ENCODE measurements at regions not wholly inside any gene's neighbourhood (a gene's known extent, or its start where the extent isn't known, plus 50 kb on each side); places are given as distances from the start of the nearest gene placed in this dataset.

GRCh38 chr6:158908606-158909005 lies 89.4 kb upstream of the EZR start:
- ChIA-PET RAD21 (ENCODE audit: low non-redundant PET in 1 of 2, low total read pairs in 2 of 2, uncharacterized antibody in 2 of 2, unreplicated experiment in 2 of 2) (no interaction called here), POLR2A (interaction anchor here (0.7 kb wide), 1 partner anchor 39 kb away, joined by 3 read pairs; no protein-coding TSS in a partner anchor), CTCF (no interaction called here)
- H3K4me1 ChIP-seq (ENCODE audit: control insufficient read depth in 1 of 2, insufficient read depth in 2 of 2, low read length in 2 of 2): peaks cover 28 to 32% of the 10 kb centered on the region in 2 experiments
- no peaks in the 10 kb centered on the region for H3K36me3 ChIP-seq (ENCODE audit: control insufficient read depth in 1 of 2, insufficient read depth in 2 of 2, low read length in 2 of 2)
- no peaks in the 10 kb centered on the region for H3K27me3 ChIP-seq (ENCODE audit: insufficient read depth, low read length)
- H4K20me1 ChIP-seq (ENCODE audit: insufficient read depth): no peaks in the 10 kb centered on the region
- no peak overlapping the region for H3K4me3 ChIP-seq (replicated peaks in 1 of 2; ENCODE audit: low read depth in 1 of 2, low read length in 2 of 2)
- intact Hi-C loops (cut with micrococcal nuclease): no loop called here
- ATAC-seq (no peak), DNase-seq (ENCODE audit: low read depth, low spot score) (no peak)
- no peak overlapping the region for H3K9ac ChIP-seq (ENCODE audit: low read length)
- no peaks in the 10 kb centered on the region for H3K79me2 ChIP-seq (ENCODE audit: insufficient read depth, low read length)
- no peak overlapping the region for H3K4me2 ChIP-seq (ENCODE audit: low read length)
- no TSS peak for BruUV-seq (replicated peaks)
- H3K9me3 ChIP-seq (ENCODE audit: control insufficient read depth in 1 of 2, insufficient read depth in 1 of 2, low read depth in 1 of 2, low read length in 2 of 2): peaks cover 18 to 28% of the 10 kb centered on the region in 2 experiments; a peak in 3 of 4 replicates
- H3K9me2 ChIP-seq (ENCODE audit: insufficient read depth): no peaks in the 10 kb centered on the region
- H2AFZ ChIP-seq (ENCODE audit: low read depth, low read length, poor library complexity, severe bottlenecking): no peak overlapping the region
- no peak overlapping the region for H3K27ac ChIP-seq (ENCODE audit: low read depth, low read length)
- TF ChIP-seq ELF1 (IDR thresholded peaks at IDR 0.05; ENCODE audit: borderline replicate concordance, low read depth) (no peak), CEBPB (IDR thresholded peaks at IDR 0.05; ENCODE audit: low read depth) (no peak)

- DNase-seq (ENCODE audit: low read depth, low spot score): no peak
- BruUV-seq (replicated peaks): no TSS peak
- POLR2A ChIA-PET: no interaction called here
- intact Hi-C loops (cut with micrococcal nuclease): no loop called here
- Histone ChIP-seq H3K27ac (ENCODE audit: low read depth, low read length) (no peak overlapping the region), H3K4me2 (ENCODE audit: low read length) (no peak overlapping the region), H3K27me3 (ENCODE audit: insufficient read depth, low read length) (no peaks in the 10 kb centered on the region), H3K9me2 (ENCODE audit: insufficient read depth) (no peaks in the 10 kb centered on the region), H4K20me1 (ENCODE audit: insufficient read depth) (no peaks in the 10 kb centered on the region), H3K79me2 (ENCODE audit: insufficient read depth, low read length) (no peaks in the 10 kb centered on the region), H3K4me3 (replicated peaks in 1 of 2; ENCODE audit: low read depth in 1 of 2, low read length in 2 of 2) (no peak overlapping the region), H3K4me1 (ENCODE audit: control insufficient read depth in 1 of 2, insufficient read depth in 2 of 2, low read length in 2 of 2) (peaks cover 28 to 32% of the 10 kb centered on the region in 2 experiments), H3K9ac (ENCODE audit: low read length) (no peak overlapping the region), H3K9me3 (ENCODE audit: control insufficient read depth in 1 of 2, insufficient read depth in 1 of 2, low read depth in 1 of 2, low read length in 2 of 2) (peaks cover 18 to 28% of the 10 kb centered on the region in 2 experiments; a peak in 3 of 4 replicates), H2AFZ (ENCODE audit: low read depth, low read length, poor library complexity, severe bottlenecking) (no peak overlapping the region), H3K36me3 (ENCODE audit: control insufficient read depth in 1 of 2, insufficient read depth in 2 of 2, low read length in 2 of 2) (no peaks in the 10 kb centered on the region)
- CTCF ChIA-PET: no interaction called here
- RAD21 ChIA-PET (ENCODE audit: low non-redundant PET in 1 of 2, low total read pairs in 2 of 2, uncharacterized antibody in 2 of 2, unreplicated experiment in 2 of 2): no interaction called here
- ATAC-seq: no peak
- TF ChIP-seq TCF7L2 (IDR thresholded peaks at IDR 0.05; ENCODE audit: borderline replicate concordance, extremely low read depth, insufficient read depth, insufficient read length) (no peak), SP1 (IDR thresholded peaks at IDR 0.05; ENCODE audit: low read depth) (no peak), JUND (IDR thresholded peaks at IDR 0.05) (no peak), EZH2 (IDR thresholded peaks at IDR 0.05) (no peak), CTCF (IDR thresholded peaks at IDR 0.05 in 2 of 3, conservative IDR thresholded peaks at IDR 0.05 in 1 of 3; ENCODE audit: borderline replicate concordance in 1 of 3, insufficient read depth in 1 of 3, low read depth in 2 of 3, low read length in 2 of 3) (no peak), SIN3A (IDR thresholded peaks at IDR 0.05; ENCODE audit: low read depth) (no peak), FOSL1 (IDR thresholded peaks at IDR 0.05; ENCODE audit: low read depth) (no peak), ZBTB33 (IDR thresholded peaks at IDR 0.05; ENCODE audit: extremely low read depth, insufficient replicate concordance, low read length) (no peak), MAX (IDR thresholded peaks at IDR 0.05) (no peak), POLR2A (IDR thresholded peaks at IDR 0.05; ENCODE audit: borderline replicate concordance, extremely low read depth, insufficient read depth, insufficient read length) (no peak), REST (IDR thresholded peaks at IDR 0.05; ENCODE audit: low read depth) (no peak), EZH2phosphoT487 (IDR thresholded peaks at IDR 0.05; ENCODE audit: borderline replicate concordance) (no peak)
These were observed 88.8 kb upstream of the EZR start for GRCh38 chr6:158907931-158908330.

All from HCT116 (cell line).